Stomach (tissue), 8 donors: ENCODE measurements at regions not wholly inside any gene's neighbourhood (a gene's known extent, or its start where the extent isn't known, plus 50 kb on each side); places are given as distances from the start of the nearest gene placed in this dataset.

ENCODE experiments used
- DNase-seq, 2 donors: peaks; one replicate each; pipeline versions ENCODE4 v3.0.0 to v3.0.0-alpha.2; 2013 to 2019
- H3K27ac ChIP-seq, 5 donors: fragments of 200-600 bp in 4 of 5; sonication (generic) in 4 of 5; one replicate each; pipeline ENCODE4 v1.5.1; 2013 to 2019; ENCODE audit warnings: mild to moderate bottlenecking in 1 of 5, moderate library complexity in 1 of 5
- H3K27me3 ChIP-seq, 3 donors: fragments of 200-600 bp; sonication (generic); one replicate each; pipeline ENCODE4 v1.5.1; 2017 to 2019; ENCODE audit warnings: mixed run types in 1 of 3
- H3K36me3 ChIP-seq, 4 donors: fragments of 200-600 bp; sonication (generic); 1 replicate in 3 of 4; 2 replicates in 1 of 4; pipeline ENCODE4 v1.5.1; 2016 to 2019
- H3K4me1 ChIP-seq, 4 donors: fragments of 200-600 bp; sonication (generic); one replicate each; pipeline ENCODE4 v1.5.1; 2016 to 2019
- H3K4me3 ChIP-seq, 4 donors: fragments of 200-600 bp; sonication (generic) in 3 of 4; one replicate each; pipeline ENCODE4 v1.5.1; 2016 to 2019; ENCODE audit warnings: mild to moderate bottlenecking in 1 of 4
- H3K9me3 ChIP-seq, 4 donors: fragments of 200-600 bp; sonication (generic); one replicate each; pipeline ENCODE4 v1.5.1; 2016 to 2019
- EP300 ChIP-seq: sonication (generic); formaldehyde crosslinking; IDR thresholded peaks from one replicate; pipeline ENCODE4 v1.6.1; 2017; ENCODE audit warnings: antibody characterized with exemption
- POLR2A ChIP-seq, 4 donors: fragments of 450-650 bp; IDR thresholded peaks; one replicate each; pipeline ENCODE4 v1.6.1; 2016; ENCODE audit warnings: antibody characterized with exemption in 4 of 4, control low read depth in 2 of 4, mild to moderate bottlenecking in 1 of 4, moderate library complexity in 1 of 4
- POLR2AphosphoS5 ChIP-seq, 3 donors: sonication (generic); formaldehyde crosslinking; IDR thresholded peaks; one replicate each; pipeline ENCODE4 v1.6.1; 2016; ENCODE audit warnings: antibody characterized with exemption in 3 of 3
- WGBS, 5 donors: extraction: QIAGEN DNeasy Blood & Tissue Kit in 3 of 5; methylation state at CpG; one replicate each; pipeline versions ENCODE4 v1.1.5 to v1.1.7; 2013 to 2018; 5-methylcytosine and 5-hydroxymethylcytosine counted together
- intact Hi-C: fragments of 100-400 bp; cut with DNase I; formaldehyde crosslinking; loops from one replicate; pipeline ENCODE4 v1.15.1; 2023; ENCODE audit warnings: low total_unique reads
- TF ChIP-seq, protein P1 (sequence below), 7 experiments: fragments of 450-650 bp in 4 of 7; fragments of 200-600 bp in 3 of 7; sonication (generic) in 3 of 7; IDR thresholded peaks; one replicate each; pipeline ENCODE4 v1.5.1; 2016 to 2019; ENCODE audit warnings: antibody characterized with exemption in 7 of 7, control low read depth in 2 of 7, mild to moderate bottlenecking in 1 of 7
- donor health status: healthy with polysubstance abuse.
- donor health status: Bipolar disorder and iron deficiency.
- donor health status: healthy.

DNA sequence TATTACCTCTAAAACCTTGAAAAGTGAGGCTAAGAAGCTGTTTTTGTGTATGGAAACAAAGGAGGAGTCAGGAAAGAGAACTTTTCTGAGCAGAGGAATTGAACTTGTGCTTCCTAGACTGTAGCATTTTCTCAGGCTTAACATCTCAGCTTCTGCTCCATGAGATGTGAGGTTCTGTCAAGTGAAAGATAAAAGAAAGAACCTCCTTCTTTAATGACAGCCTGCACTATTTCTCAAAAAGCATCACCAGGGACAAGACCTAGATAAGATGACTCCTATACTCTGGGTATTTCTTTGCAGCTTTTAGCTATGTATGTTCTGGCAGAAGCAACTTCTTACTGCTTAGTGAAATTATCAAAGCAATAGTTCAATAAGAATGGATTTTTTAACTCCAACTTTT, 87.6 kb upstream of the KCNQ5 start:
- Histone ChIP-seq H3K27ac (no peak overlapping the region), H3K27me3 (peaks cover 0 to 9% (median 0%) of the 10 kb centered on the region in 3 donors), H3K4me1 (no peaks in the 10 kb centered on the region), H3K36me3 (no peaks in the 10 kb centered on the region), H3K9me3 (no peaks in the 10 kb centered on the region), H3K4me3 (no peak overlapping the region)
- intact Hi-C loops: no loop called here
- TF ChIP-seq, protein P1, sequence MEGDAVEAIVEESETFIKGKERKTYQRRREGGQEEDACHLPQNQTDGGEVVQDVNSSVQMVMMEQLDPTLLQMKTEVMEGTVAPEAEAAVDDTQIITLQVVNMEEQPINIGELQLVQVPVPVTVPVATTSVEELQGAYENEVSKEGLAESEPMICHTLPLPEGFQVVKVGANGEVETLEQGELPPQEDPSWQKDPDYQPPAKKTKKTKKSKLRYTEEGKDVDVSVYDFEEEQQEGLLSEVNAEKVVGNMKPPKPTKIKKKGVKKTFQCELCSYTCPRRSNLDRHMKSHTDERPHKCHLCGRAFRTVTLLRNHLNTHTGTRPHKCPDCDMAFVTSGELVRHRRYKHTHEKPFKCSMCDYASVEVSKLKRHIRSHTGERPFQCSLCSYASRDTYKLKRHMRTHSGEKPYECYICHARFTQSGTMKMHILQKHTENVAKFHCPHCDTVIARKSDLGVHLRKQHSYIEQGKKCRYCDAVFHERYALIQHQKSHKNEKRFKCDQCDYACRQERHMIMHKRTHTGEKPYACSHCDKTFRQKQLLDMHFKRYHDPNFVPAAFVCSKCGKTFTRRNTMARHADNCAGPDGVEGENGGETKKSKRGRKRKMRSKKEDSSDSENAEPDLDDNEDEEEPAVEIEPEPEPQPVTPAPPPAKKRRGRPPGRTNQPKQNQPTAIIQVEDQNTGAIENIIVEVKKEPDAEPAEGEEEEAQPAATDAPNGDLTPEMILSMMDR (IDR thresholded peaks at IDR 0.05): no peak
- TF ChIP-seq EP300 (no peak), POLR2AphosphoS5 (IDR thresholded peaks at IDR 0.05) (no peak), POLR2A (IDR thresholded peaks at IDR 0.05) (no peak)
- DNase-seq: no peak

GRCh38 chr6:72535124-72535523, 86.7 kb upstream of the KCNQ5 start:
- DNase-seq: no peak
- WGBS, 5 donors: 28 to 57% (median 39%) methylated on average over 3 of the region's 3 CpGs
- H3K9me3 ChIP-seq: peaks cover 0 to 5% (median 1%) of the 10 kb centered on the region in 4 donors
- H3K27ac ChIP-seq: no peak overlapping the region
- peaks cover 0 to 9% (median 0%) of the 10 kb centered on the region in 3 donors for H3K27me3 ChIP-seq
- H3K36me3 ChIP-seq: no peaks in the 10 kb centered on the region
- TF ChIP-seq, protein P1 (IDR thresholded peaks at IDR 0.05): no peak
- TF ChIP-seq POLR2AphosphoS5 (IDR thresholded peaks at IDR 0.05): no peak
- no peaks in the 10 kb centered on the region for H3K4me1 ChIP-seq
- intact Hi-C loops: no loop called here
- H3K4me3 ChIP-seq: no peak overlapping the region

DNA sequence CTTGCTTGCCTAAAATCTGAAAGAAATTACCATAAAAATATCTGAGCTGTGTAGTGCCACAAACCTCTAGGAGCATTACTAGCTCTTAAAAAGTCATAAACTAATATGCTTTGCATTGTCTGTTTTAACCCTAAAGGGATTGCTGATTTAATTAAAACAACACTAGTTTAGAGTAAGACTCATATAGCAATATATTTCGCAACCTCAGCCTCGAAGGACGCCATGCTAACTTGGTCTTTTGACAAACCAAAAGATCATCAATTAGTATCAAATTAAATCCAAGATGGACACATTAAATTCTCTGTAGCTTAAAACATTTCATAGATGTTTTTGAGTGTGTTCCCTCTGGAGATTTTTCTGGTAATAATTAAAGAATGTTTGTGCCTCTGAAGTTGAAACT, 74.8 kb upstream of the KCNQ5 start:
- Histone ChIP-seq H3K4me3 (no peak overlapping the region), H3K27me3 (no peaks in the 10 kb centered on the region), H3K9me3 (peaks cover 0 to 15% (median 6%) of the 10 kb centered on the region in 4 donors), H3K27ac (no peak overlapping the region), H3K4me1 (no peaks in the 10 kb centered on the region), H3K36me3 (no peaks in the 10 kb centered on the region)
- 90 to 95% (median 92%) methylated on average over 3 of the region's 3 CpGs for WGBS, 5 donors
- intact Hi-C loops: no loop called here
- TF ChIP-seq, protein P1 (IDR thresholded peaks at IDR 0.05): no peak
- TF ChIP-seq POLR2AphosphoS5 (IDR thresholded peaks at IDR 0.05) (no peak), POLR2A (IDR thresholded peaks at IDR 0.05) (no peak), EP300 (no peak)
- no peak for DNase-seq

GRCh38 chr6:72551470-72551869, 70.4 kb upstream of the KCNQ5 start:
- Histone ChIP-seq H3K9me3 (no peaks in the 10 kb centered on the region), H3K4me3 (no peak overlapping the region), H3K36me3 (no peaks in the 10 kb centered on the region), H3K27ac (no peak overlapping the region), H3K4me1 (no peaks in the 10 kb centered on the region), H3K27me3 (no peaks in the 10 kb centered on the region)
- 25 to 49% (median 41%) methylated on average over 3 of the region's 3 CpGs for WGBS, 5 donors
- TF ChIP-seq POLR2A (IDR thresholded peaks at IDR 0.05) (no peak), POLR2AphosphoS5 (IDR thresholded peaks at IDR 0.05) (no peak), EP300 (no peak)
- TF ChIP-seq, protein P1 (IDR thresholded peaks at IDR 0.05): no peak
- intact Hi-C loops: no loop called here
- no peak for DNase-seq
